GM21825 (cell line): ENCODE measurements at regions not wholly inside any gene's neighbourhood (a gene's known extent, or its start where the extent isn't known, plus 50 kb on each side); places are given as distances from the start of the nearest gene placed in this dataset.

Experiments used
- ATAC-seq: cut with Tn5 transposase; IDR thresholded peaks from one replicate; pipeline ENCODE4 v1.9.1; 2021; ENCODE audit warnings: mild to moderate bottlenecking, moderate library complexity; ENCODE audit not compliant: unreplicated experiment

DNA sequence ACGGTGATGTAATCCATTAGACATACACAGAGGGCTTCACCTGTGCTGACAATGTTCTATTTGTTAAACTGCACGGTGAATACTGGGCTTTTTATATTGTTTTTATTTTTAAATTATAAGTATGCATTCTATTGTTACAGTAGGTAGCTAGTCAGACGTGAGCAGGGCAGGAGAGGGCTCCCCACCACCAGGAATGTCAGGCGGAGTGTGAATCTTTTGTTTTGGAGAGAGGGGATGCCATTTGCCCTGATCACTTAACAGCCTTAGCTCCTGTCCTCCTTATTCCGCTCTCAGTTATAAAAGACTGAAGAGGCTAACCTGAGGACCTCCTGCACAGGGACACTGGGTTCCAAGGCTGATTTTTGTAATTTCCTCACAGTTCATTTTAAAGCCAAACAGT lies 151.6 kb upstream of the TAPT1 start:
- no peak for ATAC-seq

DNA sequence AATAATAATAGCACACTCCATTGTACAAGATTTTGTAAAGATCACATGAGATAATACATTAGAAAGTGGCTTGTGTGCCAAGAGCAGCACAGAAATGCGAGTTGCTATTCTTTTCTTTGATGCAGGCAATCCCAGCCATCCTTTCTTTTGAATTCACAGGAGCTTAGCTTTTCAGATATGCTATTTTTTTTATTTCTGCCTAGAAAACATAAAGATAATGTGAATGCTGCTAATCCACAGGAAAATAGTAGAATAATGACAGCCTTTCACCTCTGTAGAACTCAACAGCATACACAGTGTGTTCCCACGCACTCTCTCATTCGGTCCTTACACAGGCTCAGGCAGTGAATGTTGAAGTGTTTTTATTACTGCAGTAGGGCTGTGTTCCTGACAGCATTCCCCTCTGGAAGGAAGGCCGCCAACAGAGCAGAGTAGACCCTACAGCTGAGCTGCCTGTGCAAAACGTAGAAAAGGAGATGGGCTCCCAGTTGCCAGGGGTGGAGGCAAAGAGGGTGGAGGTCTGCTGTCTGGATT lies 138.8 kb upstream of the TAPT1 start:
- ATAC-seq = no peak

DNA sequence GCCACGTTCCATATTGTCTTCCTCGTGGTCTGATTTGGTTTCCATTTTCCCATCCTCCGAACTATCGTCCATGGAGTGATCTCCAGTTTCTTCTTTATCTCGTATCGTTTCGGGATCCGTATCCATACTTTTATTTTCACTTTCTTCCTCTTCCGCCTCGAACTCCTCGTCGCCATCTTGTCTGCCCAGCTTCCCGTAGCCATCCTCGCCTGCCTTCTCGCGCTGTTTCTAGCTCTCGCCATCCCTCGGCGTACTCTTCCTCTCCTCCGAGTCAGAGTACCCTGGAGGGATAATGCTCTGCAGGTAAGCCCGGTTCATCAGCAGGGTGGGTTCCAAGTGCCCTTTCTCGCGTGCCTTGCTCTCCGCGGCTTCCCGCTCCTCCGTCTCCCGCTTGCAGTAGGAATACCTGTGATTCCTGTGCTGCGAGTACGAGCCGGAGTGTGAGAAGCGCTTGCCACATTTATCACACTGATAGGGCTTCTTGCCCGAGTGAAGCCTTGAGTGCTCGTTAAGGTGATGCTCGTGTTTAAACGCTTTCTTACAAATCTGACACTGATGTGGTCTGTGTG lies 134.5 kb upstream of the TAPT1 start:
- no peak for ATAC-seq

DNA sequence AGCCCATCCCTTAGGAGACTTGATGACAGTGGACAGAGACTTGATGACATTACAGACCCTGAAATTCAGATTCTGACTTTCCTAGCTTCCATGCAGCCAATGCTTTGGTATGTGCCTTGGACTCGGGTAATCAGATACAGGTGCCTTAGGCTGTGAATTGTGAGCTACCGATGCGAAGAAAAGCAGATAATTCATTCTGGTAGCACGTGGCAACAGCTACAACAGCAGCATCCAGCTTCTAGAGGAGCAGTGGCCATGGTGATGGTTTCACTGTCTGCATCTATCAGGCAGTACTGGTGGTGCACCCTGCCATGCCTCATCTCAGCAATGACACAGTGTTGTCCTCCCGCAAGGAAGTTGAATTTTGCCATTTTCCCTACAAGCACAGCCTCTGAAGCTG lies 126.9 kb upstream of the TAPT1 start:
- ATAC-seq = no peak

DNA sequence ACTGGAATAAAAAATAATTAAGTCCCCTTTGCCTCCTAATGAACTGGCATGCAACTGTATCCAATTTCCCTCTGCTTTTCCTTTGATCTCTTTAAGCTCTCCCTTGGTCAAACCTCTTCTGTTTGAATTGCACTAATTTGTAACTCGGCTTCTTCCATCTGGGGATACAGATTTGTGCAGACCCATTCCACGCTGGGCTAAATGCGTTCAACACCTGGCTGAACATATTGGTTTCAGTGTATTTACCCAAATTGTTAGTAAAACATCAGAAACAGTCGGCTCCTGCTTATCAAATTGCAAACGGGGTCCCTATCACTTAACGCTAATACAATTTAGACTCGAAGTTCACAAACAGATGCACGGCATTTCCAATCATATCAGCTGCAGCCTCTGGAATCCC lies 124.9 kb upstream of the TAPT1 start:
- ATAC-seq = no peak

DNA sequence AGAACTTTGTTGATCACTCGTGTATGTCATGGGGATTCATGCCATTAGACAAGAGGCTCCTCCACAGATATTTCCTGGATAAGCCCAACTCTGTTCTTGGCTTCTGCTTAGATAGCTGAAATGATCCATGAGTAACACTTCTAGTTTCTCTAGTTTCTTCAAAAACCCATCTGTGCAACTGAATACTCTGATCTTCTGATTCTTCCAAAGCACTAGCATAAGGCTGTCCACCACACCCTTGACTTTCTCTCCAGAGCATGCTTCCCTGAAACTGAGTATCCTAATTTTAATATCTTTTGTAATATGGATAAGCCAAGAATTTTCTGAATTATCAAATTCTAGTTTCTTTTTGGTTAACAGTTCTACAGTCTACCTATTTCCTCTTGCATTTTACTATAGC lies 118.6 kb upstream of the TAPT1 start:
- ATAC-seq = no peak

DNA sequence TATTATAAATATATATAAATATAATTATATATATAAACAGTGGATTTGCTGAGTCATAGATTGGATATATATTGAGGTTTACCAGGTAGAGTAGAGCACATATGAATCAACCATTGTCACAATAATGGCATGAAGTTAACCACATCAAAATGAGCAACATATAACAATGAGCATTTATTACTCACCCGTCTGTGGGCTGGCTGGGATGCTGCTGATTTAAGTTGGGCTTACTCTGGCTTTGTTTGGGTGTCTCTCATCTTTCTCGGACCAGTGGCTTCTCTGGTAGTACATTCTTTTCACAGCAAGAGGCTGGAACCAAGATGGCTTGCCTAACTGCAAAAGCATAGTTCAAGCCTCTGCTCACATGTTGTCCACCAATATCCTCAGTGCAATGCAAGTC lies 111.7 kb upstream of the TAPT1 start:
- no peak for ATAC-seq

DNA sequence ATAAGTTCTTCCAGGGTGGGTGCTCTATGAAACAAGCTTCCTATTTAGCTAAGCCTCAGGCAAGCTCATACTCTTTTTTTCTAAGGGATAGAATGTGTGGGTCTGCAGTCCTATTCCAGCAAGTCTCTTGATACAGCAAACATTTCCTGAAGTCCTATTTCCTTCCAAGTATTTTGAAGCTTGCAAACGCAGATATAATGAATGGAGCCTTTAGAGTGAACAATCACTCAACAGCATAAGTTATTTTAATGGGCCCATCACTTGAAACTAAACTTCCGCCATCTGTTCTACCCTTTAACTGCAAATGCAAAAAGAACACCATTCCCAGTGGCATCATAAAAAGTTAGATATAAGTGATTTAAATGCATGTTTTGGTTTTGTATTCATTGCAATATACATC lies 108.3 kb upstream of the TAPT1 start:
- no peak for ATAC-seq

DNA sequence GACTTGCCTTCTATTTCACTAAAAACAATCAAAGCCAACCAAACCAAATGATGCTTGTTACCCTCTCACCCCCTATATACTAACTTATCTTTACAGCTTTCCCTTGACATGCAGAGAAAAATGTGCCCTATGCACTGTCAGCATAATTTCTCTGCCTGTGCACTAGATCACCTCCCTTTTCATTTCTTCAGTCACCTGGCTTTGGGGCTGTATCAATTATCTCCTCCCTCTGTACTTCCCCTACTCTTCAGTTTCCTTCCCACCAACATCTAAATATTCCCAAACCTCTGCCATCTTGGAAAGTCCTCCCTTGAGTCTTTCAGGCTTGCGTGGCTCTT lies 103.5 kb upstream of the TAPT1 start:
- no peak for ATAC-seq

DNA sequence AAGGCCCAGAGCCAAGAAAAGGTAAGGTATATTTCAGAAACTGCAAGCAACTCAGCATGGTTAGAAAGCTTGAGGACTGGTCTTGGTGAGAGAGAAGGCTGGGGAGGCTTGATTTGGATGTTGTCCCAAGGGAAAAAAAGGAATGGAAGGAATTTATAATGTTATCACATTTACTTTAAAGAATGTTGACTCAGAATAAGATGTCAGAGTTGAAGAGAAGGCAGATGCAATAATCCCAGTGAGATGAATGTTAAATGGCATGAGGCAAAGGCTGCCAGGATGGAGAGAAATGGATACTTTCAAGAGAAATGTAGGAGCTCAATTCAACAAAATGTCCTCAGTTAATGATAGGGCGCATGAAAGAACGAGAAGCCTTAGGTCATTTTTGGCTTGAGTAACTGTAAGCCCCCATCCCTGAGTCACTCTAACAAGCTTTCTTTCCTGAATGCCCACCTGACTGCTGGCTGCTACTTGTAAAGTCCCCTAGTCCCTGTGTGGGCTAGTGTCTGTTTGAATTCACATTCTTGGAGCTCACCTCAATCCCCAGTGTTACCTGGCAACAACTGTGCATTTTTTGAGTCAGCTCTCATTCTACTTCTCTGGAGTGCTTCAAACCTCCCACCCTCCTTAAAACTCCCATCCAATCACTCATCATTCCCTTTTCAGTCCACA lies 103.0 kb upstream of the TAPT1 start:
- no peak for ATAC-seq

DNA sequence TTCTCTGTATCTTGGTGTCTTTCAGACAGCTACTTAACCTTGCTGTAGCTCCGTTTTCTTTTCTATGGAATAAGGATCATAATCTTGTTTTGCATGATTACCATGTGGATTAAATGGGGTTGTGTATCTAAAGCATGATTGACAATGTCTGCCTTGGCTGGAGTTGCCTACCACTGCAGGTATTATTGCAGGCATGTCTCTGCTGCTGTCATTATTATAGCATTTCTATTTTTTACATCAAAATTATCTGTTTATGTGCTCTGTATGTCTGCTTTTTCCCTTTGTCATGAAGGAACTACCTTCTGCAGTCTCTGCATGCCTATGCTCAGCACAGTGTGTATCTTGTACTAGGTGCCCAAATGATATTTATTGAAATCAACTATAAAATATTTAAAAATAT lies 95.9 kb upstream of the TAPT1 start:
- ATAC-seq = no peak

DNA sequence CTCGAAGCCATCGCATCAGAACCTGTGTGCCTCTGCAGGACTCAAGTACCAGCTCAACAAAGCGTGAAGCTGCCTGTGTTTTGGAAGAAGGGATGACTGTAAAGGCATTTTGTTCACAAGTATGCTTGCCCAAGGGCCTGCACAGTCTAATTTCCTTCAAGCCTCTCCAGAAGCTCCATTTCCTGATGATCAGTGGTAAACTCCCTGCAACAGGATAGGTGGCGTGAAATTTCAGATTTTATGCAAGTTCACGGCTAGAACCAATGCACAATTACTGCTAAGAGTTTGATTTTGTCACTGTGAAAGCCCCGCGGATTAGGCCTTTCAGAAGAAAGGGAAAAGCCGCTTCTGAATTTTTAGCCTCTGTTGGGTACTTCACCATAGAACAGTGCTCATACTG lies 89.2 kb upstream of the TAPT1 start:
- ATAC-seq = no peak

DNA sequence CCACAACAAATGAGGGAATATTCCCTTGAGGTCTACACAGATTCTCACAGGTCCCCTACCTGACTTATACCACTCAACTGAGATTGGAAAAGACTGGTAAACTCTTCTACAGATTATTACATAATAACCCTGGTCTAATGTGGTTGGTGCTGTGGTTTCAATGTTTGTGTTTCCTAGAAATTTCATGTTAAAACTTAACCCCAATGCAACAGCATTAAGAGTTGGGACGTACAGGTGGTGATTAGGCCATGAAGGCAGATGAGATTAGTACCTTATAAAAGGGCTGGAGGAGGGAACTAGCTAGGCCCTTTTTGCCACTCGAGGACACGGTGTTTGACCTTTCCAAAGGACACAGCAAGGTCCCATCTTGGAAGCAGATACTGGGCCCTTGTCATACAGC lies 84.3 kb upstream of the TAPT1 start:
- no peak for ATAC-seq

DNA sequence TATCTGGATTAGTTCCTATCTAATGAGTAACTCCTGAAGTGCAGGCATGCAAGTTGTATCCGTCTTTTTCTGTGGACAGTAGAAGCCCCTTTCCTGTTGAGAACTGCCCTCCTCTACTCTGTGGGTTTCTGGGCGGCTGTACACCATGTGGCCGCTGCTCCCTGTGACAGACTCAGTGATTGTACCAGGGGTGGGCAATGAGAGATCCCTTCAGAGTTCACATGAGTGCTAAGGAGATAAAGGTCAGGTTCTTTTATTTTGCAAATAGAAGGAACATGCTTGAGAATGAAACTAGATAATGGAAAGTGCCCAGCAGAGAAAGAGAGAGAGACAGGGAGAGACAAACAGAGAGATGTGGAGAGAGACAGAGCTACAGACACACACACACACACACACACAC lies 76.4 kb upstream of the TAPT1 start:
- no peak for ATAC-seq

DNA sequence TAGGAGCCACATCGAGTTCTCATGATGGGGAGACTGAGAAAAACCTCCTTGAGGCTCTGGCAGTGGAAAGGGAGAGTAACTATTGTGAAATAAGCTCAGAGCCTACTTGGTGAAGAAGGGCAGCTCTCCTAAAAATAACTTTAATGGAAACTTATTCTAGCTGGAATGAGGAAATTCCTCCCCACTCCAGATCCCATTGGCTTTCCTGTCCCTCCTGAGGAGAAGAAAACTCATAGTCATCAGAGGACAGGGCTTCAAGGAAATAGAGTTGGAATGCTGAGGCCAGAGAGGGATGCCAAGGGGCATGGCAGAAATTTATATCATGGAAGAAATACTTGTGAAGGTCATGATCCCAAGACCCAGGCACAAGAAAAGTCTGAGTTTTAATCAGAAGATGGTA lies 70.7 kb upstream of the TAPT1 start:
- no peak for ATAC-seq

DNA sequence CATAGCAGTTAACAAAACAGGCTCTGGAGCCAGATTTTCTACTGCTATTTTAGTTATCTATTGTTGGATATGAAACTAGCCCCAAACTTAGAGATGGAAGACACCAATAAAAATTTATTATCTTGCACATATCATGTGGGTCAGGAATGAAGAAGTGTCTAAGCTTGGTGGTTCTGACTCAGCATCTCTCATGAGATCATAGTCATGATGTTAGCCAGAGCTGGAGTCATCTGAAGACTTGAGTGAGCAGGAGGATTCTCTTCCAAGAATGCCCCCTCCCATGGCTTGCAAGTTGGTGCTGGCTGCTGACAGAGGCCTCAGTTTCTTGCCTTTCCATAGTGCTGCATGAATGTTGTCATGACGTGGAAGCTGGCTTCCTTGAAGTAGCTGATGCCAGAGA lies 68.2 kb upstream of the TAPT1 start:
- ATAC-seq = no peak

DNA sequence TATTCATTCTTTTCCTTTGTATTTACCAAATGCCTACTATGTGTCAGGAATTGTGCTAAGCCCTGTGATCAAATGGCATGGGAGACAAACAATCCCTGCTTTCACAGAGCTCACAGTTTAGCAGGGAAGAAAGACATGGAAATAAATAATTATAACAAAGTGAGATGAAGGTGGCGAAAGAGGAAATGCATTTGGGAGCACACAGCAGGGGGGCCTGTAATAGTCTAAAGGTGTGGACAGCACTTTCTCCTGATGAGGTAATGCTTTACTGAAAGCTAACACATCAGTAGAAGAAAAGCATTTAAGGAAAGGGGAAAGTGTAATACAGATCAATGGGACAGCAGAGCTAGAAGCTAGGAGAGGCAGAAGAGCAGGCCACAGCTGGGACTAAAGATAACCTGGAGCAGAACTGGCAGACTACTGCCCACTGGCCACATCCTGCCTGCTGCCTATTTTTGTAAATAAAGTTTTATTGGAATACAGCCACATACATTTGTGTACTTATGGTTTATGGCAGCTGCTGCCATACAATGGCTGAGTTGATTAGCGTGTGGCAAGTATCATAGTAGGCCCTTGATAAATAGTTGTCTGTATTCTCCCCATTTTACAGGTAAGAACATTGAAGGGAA lies 67.1 kb upstream of the TAPT1 start:
- ATAC-seq = no peak

DNA sequence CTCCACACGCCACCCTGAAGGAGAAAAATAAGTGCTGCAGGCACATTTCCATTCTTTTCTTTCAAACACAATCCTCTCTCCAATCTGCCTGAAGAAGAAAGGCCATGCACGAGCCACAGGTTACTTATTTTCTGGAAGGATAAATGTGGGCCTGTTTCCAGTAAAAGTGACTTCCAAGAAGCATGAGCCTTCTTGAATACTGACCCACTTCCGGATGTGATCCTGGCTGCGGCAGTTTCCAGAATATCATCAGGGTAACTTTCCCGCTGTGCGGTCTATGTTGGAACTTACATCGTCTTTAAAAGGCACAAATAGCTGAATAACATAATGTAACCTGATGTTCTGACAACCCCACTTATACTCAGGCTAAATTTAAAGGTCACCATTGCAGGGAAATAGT lies 66.3 kb upstream of the TAPT1 start:
- no peak for ATAC-seq

DNA sequence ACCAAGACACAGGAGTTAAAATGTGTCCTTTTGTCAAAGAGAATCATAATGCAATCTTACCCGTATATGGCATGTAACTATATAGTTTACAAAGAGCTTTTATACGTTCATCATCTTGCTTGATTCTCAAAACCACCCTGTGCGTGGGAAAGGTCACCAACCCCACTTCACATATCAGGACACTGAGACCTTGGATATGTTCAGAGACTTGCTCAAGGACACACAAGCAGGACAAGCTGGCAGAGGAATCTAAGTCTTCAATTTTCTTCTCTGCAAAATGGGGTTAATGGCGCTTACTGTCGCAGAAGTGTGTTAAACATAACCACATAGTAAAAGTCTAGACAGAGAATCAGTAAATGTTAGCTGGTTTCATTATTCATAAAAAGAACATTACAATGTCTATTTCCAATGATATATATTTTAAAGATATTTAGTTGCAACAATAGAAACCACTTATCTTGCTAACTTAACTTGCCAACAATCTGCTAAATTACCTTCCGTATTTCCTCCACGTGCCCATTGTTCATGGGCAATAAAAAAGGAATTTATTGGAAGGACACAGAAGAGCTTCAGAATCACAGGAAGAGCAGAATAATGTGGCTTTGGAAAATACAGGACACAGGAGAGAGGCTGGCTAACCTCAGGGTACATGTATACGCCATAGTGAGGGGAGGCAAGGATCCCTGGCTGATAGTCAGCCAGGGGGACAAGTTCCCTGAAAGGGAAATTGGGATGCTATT lies 64.6 kb upstream of the TAPT1 start:
- no peak for ATAC-seq

DNA sequence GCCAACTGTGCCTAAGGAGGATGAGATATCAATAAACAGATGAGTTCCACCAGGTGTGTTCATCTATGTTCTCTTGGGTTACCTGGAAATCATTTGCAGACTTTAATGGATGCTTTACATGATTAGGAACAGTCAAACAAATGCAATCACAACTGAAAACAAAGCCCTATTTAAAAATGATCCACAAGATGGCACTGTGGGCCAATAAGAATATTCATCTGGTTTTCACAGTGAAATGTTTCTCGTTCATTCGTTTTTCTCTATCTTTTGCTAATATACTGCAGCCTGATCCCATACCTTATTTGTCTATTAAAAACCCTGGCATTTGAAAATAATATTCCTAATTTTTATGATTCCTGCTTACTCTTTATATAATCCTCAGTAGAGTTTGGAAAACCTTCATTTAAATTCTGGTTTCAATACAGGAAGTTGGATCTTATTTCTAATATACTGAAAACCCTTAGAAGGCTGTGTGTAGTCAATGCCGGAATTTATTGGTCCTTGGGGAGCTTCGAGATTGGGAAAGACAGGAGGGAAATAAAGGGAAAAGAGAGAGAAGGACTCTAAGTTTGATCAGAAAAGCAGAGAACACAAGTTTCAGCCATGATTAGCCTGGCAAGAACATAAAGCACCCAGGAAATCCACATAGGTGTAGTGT lies 63.8 kb upstream of the TAPT1 start:
- no peak for ATAC-seq

DNA sequence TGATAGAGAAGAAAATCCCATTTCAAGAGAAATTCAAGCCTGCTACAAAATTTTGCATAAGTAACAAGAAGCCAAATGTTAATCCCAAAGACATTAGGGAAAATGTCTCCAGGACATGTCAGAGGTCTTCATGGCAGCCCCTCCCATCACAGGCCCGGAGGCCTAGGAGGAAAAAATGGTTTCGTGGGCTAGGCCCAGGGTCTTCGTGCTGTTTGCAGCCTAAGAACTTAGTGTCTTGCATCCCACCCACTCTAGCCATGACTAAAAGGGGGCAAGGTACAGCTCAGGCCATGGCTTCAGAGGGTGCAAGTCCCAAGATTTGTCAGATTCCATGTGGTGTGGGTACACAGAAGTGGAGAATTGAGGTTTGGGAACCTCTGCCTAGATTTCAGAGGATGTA lies 57.8 kb upstream of the TAPT1 start:
- no peak for ATAC-seq
